A673 (cell line): ENCODE measurements at regions not wholly inside any gene's neighbourhood (a gene's known extent, or its start where the extent isn't known, plus 50 kb on each side); places are given as distances from the start of the nearest gene placed in this dataset.

Experiments
- BruUV-seq: library from RNA; stranded (reverse); fragments of 400-500 nt; replicated peaks from 2 replicates; lab custom pipeline; 2021; lab: Mats Ljungman, UMichigan
- CTCF ChIA-PET: fragments of 300-600 bp; sonication (Branson Sonifier 250); formaldehyde crosslinking; loops from one replicate; lab custom pipeline; 2022; ENCODE audit warnings: antibody characterized with exemption; lab: Charles Lee
- POLR2A ChIA-PET: fragments of 300-600 bp; sonication (Branson Sonifier 250); formaldehyde crosslinking; loops from one replicate; lab custom pipeline; 2022; ENCODE audit warnings: antibody characterized with exemption; ENCODE audit not compliant: low non-redundant PET; lab: Charles Lee
- DNase-seq: peaks from one replicate; pipeline ENCODE4 v3.0.0-alpha.2; 2015; ENCODE audit warnings: low spot score
- H3K27ac ChIP-seq: fragments of 200-600 bp; sonication (generic); 2 replicates; pipeline ENCODE4 v1.5.1; 2016; ENCODE audit warnings: mixed run types, low read depth, mild to moderate bottlenecking, mixed read lengths, antibody characterized with exemption, low read length; ENCODE audit not compliant: poor library complexity, severe bottlenecking
- H3K27me3 ChIP-seq: fragments of 200-600 bp; sonication (generic); replicated peaks from 2 replicates; pipeline ENCODE4 v1.6.1; 2017; ENCODE audit warnings: mixed run types, low read depth, mild to moderate bottlenecking, mixed read lengths, antibody characterized with exemption, low read length; ENCODE audit not compliant: insufficient read depth, poor library complexity
- H3K36me3 ChIP-seq: fragments of 200-600 bp; sonication (generic); 2 replicates; pipeline ENCODE4 v1.6.1; 2016; ENCODE audit warnings: mixed run types, mild to moderate bottlenecking, mixed read lengths, antibody characterized with exemption, low read length; ENCODE audit not compliant: insufficient read depth, poor library complexity, severe bottlenecking
- H3K4me1 ChIP-seq: fragments of 200-600 bp; sonication (generic); 2 replicates; pipeline ENCODE4 v1.6.1; 2017; ENCODE audit warnings: mixed run types, mild to moderate bottlenecking, mixed read lengths, antibody characterized with exemption, low read length; ENCODE audit not compliant: insufficient read depth, poor library complexity, severe bottlenecking
- H3K4me3 ChIP-seq: fragments of 200-600 bp; sonication (generic); 2 replicates; pipeline ENCODE4 v1.5.1; 2016; ENCODE audit warnings: low read depth, mixed run types, mild to moderate bottlenecking, mixed read lengths, low read length; ENCODE audit not compliant: poor library complexity, severe bottlenecking
- H3K9me3 ChIP-seq: fragments of 200-600 bp; sonication (generic); 2 replicates; pipeline ENCODE4 v1.6.1; 2016; ENCODE audit warnings: mixed run types, low read depth, mild to moderate bottlenecking, mixed read lengths, antibody characterized with exemption, low read length; ENCODE audit not compliant: poor library complexity, severe bottlenecking
- CTCF ChIP-seq: fragments of 300-800, 200-600 bp; sonication (generic); conservative IDR thresholded peaks from 2 replicates; pipeline ENCODE4 v1.5.1; 2017; ENCODE audit warnings: low read depth, mild to moderate bottlenecking, antibody characterized with exemption, low read length, moderate library complexity, mixed read lengths
- EZH2 ChIP-seq: fragments of 200-600 bp; sonication (generic); IDR thresholded peaks from 2 replicates; pipeline ENCODE4 v1.6.1; 2017; ENCODE audit warnings: borderline replicate concordance, low read depth, mild to moderate bottlenecking, mixed read lengths, antibody characterized with exemption, low read length; ENCODE audit not compliant: poor library complexity, severe bottlenecking
- intact Hi-C: fragments of 100-400 bp; cut with micrococcal nuclease; formaldehyde crosslinking; loops from one replicate; pipeline ENCODE4 v1.10.0; 2022; ENCODE audit not compliant: unreplicated experiment

GRCh38 chr10:30734901-30735300 is 105.3 kb upstream of the LYZL2 start:
- Histone ChIP-seq H3K4me3 (no peak overlapping the region), H3K27ac (no peak overlapping the region), H3K9me3 (no peaks in the 10 kb centered on the region), H3K4me1 (no peaks in the 10 kb centered on the region), H3K36me3 (no peaks in the 10 kb centered on the region), H3K27me3 (no peaks in the 10 kb centered on the region)
- DNase-seq, result no peak
- TF ChIP-seq EZH2 (no peak), CTCF (no peak)
- ChIA-PET CTCF (no interaction called here), POLR2A (no interaction called here)
- intact Hi-C loops, result no loop called here
- no TSS peak for BruUV-seq

- H3K27ac ChIP-seq, result no peak overlapping the region
- ChIA-PET CTCF (interaction anchor here (0.6 kb wide), 2 partner anchors 991 to 1741 kb away, joined by 3 to 6 read pairs; no protein-coding TSS in a partner anchor), POLR2A (no interaction called here)
- no peak for DNase-seq
- H3K27me3 ChIP-seq, result no peaks in the 10 kb centered on the region
- no peaks in the 10 kb centered on the region for H3K9me3 ChIP-seq
- H3K36me3 ChIP-seq, result no peaks in the 10 kb centered on the region
- no peak for TF ChIP-seq EZH2
- TF ChIP-seq CTCF, result no peak
- intact Hi-C loops, result no loop called here
- H3K4me1 ChIP-seq, result no peaks in the 10 kb centered on the region
- no TSS peak for BruUV-seq
- H3K4me3 ChIP-seq, result no peak overlapping the region
Measured at GRCh38 chr10:30732671-30733070, 103.1 kb upstream of the LYZL2 start.

GRCh38 chr10:30731963-30732362 is 102.4 kb upstream of the LYZL2 start:
- ChIA-PET POLR2A (no interaction called here), CTCF (interaction anchor here (0.6 to 1.2 kb wide), 2 partner anchors 44 to 1742 kb away, joined by 3 to 6 read pairs; no protein-coding TSS in a partner anchor)
- Histone ChIP-seq H3K4me3 (no peak overlapping the region), H3K27me3 (no peaks in the 10 kb centered on the region), H3K27ac (no peak overlapping the region), H3K4me1 (no peaks in the 10 kb centered on the region), H3K36me3 (no peaks in the 10 kb centered on the region), H3K9me3 (no peaks in the 10 kb centered on the region)
- no peak for DNase-seq
- BruUV-seq, result no TSS peak
- TF ChIP-seq CTCF, result no peak
- intact Hi-C loops, result no loop called here
